GM12878 (cell line): ENCODE measurements at regions not wholly inside any gene's neighbourhood (a gene's known extent, or its start where the extent isn't known, plus 50 kb on each side); places are given as distances from the start of the nearest gene placed in this dataset.

Experiments used
- ATAC-seq: fragments of 200-7000 bp; cut with Tn5 transposase; 3 replicates; pipeline ENCODE4 v1.9.1; 2020; ENCODE audit warnings: mild to moderate bottlenecking, moderate library complexity
- BruUV-seq: library from RNA; stranded (reverse); fragments of 400-500 nt; replicated peaks from 2 replicates; lab custom pipeline; 2021; lab: Mats Ljungman, UMichigan
- CTCF ChIA-PET: fragments of 300-600 bp; sonication (Branson Sonifier 250); formaldehyde crosslinking; extraction: SDS; loops from one replicate; lab custom pipeline; 2021; ENCODE audit warnings: inconsistent platforms; lab: Yijun Ruan, JAX
- POLR2A ChIA-PET: fragments of 350-600 bp; formaldehyde crosslinking; extraction: SDS; loops from one replicate; lab custom pipeline; 2021; ENCODE audit warnings: inconsistent platforms; lab: Charles Lee
- RAD21 ChIA-PET: fragments of 300-600 bp; sonication (Branson Sonifier 250); formaldehyde crosslinking; loops from one replicate; lab custom pipeline; 2023; ENCODE audit warnings: antibody characterized with exemption; ENCODE audit not compliant: unreplicated experiment; lab: Charles Lee
- SMC1A ChIA-PET: fragments of 300-600 bp; sonication (Branson Sonifier 250); formaldehyde crosslinking; loops from one replicate; lab custom pipeline; 2023; ENCODE audit not compliant: unreplicated experiment, uncharacterized antibody; lab: Charles Lee
- DNase-seq: peaks from one replicate; pipeline ENCODE4 v3.0.0-alpha.2; 2011; ENCODE audit warnings: low read depth, low spot score
- FAIRE-seq: peaks from 3 replicates; lab custom pipeline; 2011; peaks lifted over from hg19 to GRCh38; lab: Jason Lieb, UNC
- H2AFZ ChIP-seq: 2 replicates; pipeline ENCODE4 v1.6.0; 2011; ENCODE audit warnings: low read depth, low read length, control low read depth; ENCODE audit not compliant: control insufficient read depth
- H3K27ac ChIP-seq: 2 replicates; pipeline ENCODE4 v1.5.1; 2011; ENCODE audit warnings: control low read depth; ENCODE audit not compliant: control insufficient read depth, insufficient read depth
- H3K27me3 ChIP-seq, 2 experiments: replicated peaks in 1 of 2; 2 replicates each; pipeline versions ENCODE4 v1.6.0 to v1.6.1; 2011; ENCODE audit warnings: low read length in 1 of 2; ENCODE audit not compliant: control insufficient read depth in 2 of 2, insufficient read depth in 2 of 2
- H3K36me3 ChIP-seq, 2 experiments: 2 replicates each; pipeline ENCODE4 v1.5.1; 2011; ENCODE audit warnings: low read length in 1 of 2; ENCODE audit not compliant: control insufficient read depth in 2 of 2, insufficient read depth in 2 of 2
- H3K4me1 ChIP-seq: 2 replicates; pipeline ENCODE4 v1.6.1; 2011; ENCODE audit warnings: mild to moderate bottlenecking, low read length, moderate library complexity, mixed read lengths; ENCODE audit not compliant: control insufficient read depth, insufficient read depth
- H3K4me2 ChIP-seq: 2 replicates; pipeline ENCODE4 v1.6.0; 2011; ENCODE audit warnings: control low read depth; ENCODE audit not compliant: control insufficient read depth, insufficient read depth
- H3K4me3 ChIP-seq: fragments of 200-600 bp; sonication (generic); 2 replicates; pipeline ENCODE4 v1.5.1; 2016
- H3K79me2 ChIP-seq: 2 replicates; pipeline ENCODE4 v1.6.0; 2011; ENCODE audit warnings: low read length; ENCODE audit not compliant: control insufficient read depth, insufficient read depth
- H3K9ac ChIP-seq: 2 replicates; pipeline ENCODE4 v1.8.0; 2011; ENCODE audit warnings: low read length, control low read depth, mixed read lengths; ENCODE audit not compliant: control insufficient read depth, insufficient read depth
- H3K9me3 ChIP-seq: replicated peaks from 3 replicates; pipeline ENCODE4 v1.5.1; 2011; ENCODE audit warnings: mild to moderate bottlenecking, low read length; ENCODE audit not compliant: control insufficient read depth, insufficient read depth
- H4K20me1 ChIP-seq: 2 replicates; pipeline ENCODE4 v1.6.0; 2011; ENCODE audit not compliant: control insufficient read depth, insufficient read depth
- BHLHE40 ChIP-seq, 2 experiments: fragments of 450-650 bp in 1 of 2; IDR thresholded peaks; 2 replicates each; pipeline ENCODE4 v1.6.1; 2011 to 2017; ENCODE audit warnings: low read depth in 2 of 2, borderline replicate concordance in 1 of 2, improper control_type of control experiment in 1 of 2, low read length in 1 of 2, mild to moderate bottlenecking in 1 of 2
- HDAC2 ChIP-seq: fragments of 200-600 bp; sonication (generic); IDR thresholded peaks from 2 replicates; pipeline ENCODE4 v1.6.1; 2017
- IRF5 ChIP-seq: fragments of 450-650 bp; IDR thresholded peaks from 2 replicates; pipeline ENCODE4 v1.6.1; 2017; ENCODE audit warnings: borderline replicate concordance
- MEF2A ChIP-seq: IDR thresholded peaks from 2 replicates; pipeline ENCODE4 v1.6.1; 2011; ENCODE audit warnings: low read depth, mild to moderate bottlenecking, low read length, moderate library complexity; ENCODE audit not compliant: insufficient read depth
- ZNF622 ChIP-seq: fragments of 450-650 bp; IDR thresholded peaks from 2 replicates; pipeline ENCODE4 v1.6.1; 2017; ENCODE audit warnings: mild to moderate bottlenecking, inconsistent platforms
- WGBS: methylation state at CpG from one replicate; pipeline ENCODE4 v1.1.6; 2016; ENCODE audit warnings: low lambda C conversion rate; ENCODE audit not compliant: insufficient replicate concordance, insufficient coverage; ENCODE audit errors: missing lambda C conversion rate; 5-methylcytosine and 5-hydroxymethylcytosine counted together
- in situ Hi-C: fragments of 300-500 bp; cut with MboI; formaldehyde crosslinking; loops from 9 replicates; pipeline ENCODE4 v1.14.3; 2018; ENCODE audit warnings: mixed read lengths
- intact Hi-C: fragments of 100-400 bp; cut with micrococcal nuclease; formaldehyde crosslinking; loops from one replicate; pipeline ENCODE4 v1.14.2; 2022; ENCODE audit not compliant: unreplicated experiment

- no peaks in the 10 kb centered on the region for H3K36me3 ChIP-seq
- H3K27ac ChIP-seq, result no peak overlapping the region
- CTCF ChIA-PET, result no interaction called here
- POLR2A ChIA-PET, result no interaction called here
- H3K4me1 ChIP-seq, result no peaks in the 10 kb centered on the region
- no peaks in the 10 kb centered on the region for H4K20me1 ChIP-seq
- TF ChIP-seq IRF5, result no peak
- in situ Hi-C loops, result no loop called here
- intact Hi-C loops, result no loop called here
- no peak for FAIRE-seq
- H3K9ac ChIP-seq, result no peak overlapping the region
- RAD21 ChIA-PET, result no interaction called here
- 34% methylated on average over 25 of the region's 25 CpGs for WGBS
- H3K4me3 ChIP-seq, result no peak overlapping the region
- ATAC-seq, result no peak
- H2AFZ ChIP-seq, result no peak overlapping the region
- no peaks in the 10 kb centered on the region; the same call in 2 of the 3 replicates for H3K9me3 ChIP-seq
- H3K4me2 ChIP-seq, result no peak overlapping the region
- SMC1A ChIA-PET, result no interaction called here
- no peak for DNase-seq
- H3K79me2 ChIP-seq, result no peaks in the 10 kb centered on the region
- H3K27me3 ChIP-seq, result no peaks in the 10 kb centered on the region
- no TSS peak for BruUV-seq
These were observed 81.7 kb upstream of the FRMD1 start for GRCh38 chr6:168160506-168161370.

- ATAC-seq (no peak), FAIRE-seq (no peak), DNase-seq (no peak)
- in situ Hi-C loops, result no loop called here
- ChIA-PET CTCF (interaction anchor here (0.6 kb wide), 1 partner anchor 122 kb away, joined by 3 read pairs; no protein-coding TSS in a partner anchor), RAD21 (no interaction called here), POLR2A (no interaction called here), SMC1A (no interaction called here)
- WGBS, result 40% methylated on average over 8 of the region's 8 CpGs
- BruUV-seq, result no TSS peak
- H4K20me1 ChIP-seq, result no peaks in the 10 kb centered on the region
- intact Hi-C loops, result loop anchor here (10.0 kb wide), 1 partner anchor 725 kb away; no protein-coding TSS in a partner anchor
- H3K79me2 ChIP-seq, result no peaks in the 10 kb centered on the region
- H3K27me3 ChIP-seq, result no peaks in the 10 kb centered on the region
- TF ChIP-seq BHLHE40 (IDR thresholded peaks at IDR 0.05; ENCODE audit: borderline replicate concordance in 1 of 2, low read depth in 2 of 2, low read length in 1 of 2), result no peak
- TF ChIP-seq HDAC2, result no peak
- TF ChIP-seq MEF2A, result no peak
- no peak for TF ChIP-seq ZNF622
- no peaks in the 10 kb centered on the region for H3K9me3 ChIP-seq
- H3K4me3 ChIP-seq, result no peak overlapping the region
- no peak overlapping the region for H3K4me2 ChIP-seq
- no peak overlapping the region for H3K9ac ChIP-seq
- no peak overlapping the region for H2AFZ ChIP-seq
- no peak overlapping the region for H3K27ac ChIP-seq
- H3K4me1 ChIP-seq, result no peaks in the 10 kb centered on the region
- H3K36me3 ChIP-seq, result no peaks in the 10 kb centered on the region
These were observed 80.5 kb upstream of the FRMD1 start for GRCh38 chr6:168159506-168159905.
